GM12878 (cell line): ENCODE measurements at regions not wholly inside any gene's neighbourhood (a gene's known extent, or its start where the extent isn't known, plus 50 kb on each side); places are given as distances from the start of the nearest gene placed in this dataset.

Source experiments
- ATAC-seq: fragments of 200-7000 bp; cut with Tn5 transposase; 3 replicates; pipeline ENCODE4 v1.9.1; 2020; ENCODE audit warnings: mild to moderate bottlenecking, moderate library complexity
- BruUV-seq: library from RNA; stranded (reverse); fragments of 400-500 nt; replicated peaks from 2 replicates; lab custom pipeline; 2021; lab: Mats Ljungman, UMichigan
- CTCF ChIA-PET: fragments of 300-600 bp; sonication (Branson Sonifier 250); formaldehyde crosslinking; extraction: SDS; loops from one replicate; lab custom pipeline; 2021; ENCODE audit warnings: inconsistent platforms; lab: Yijun Ruan, JAX
- POLR2A ChIA-PET: fragments of 350-600 bp; formaldehyde crosslinking; extraction: SDS; loops from one replicate; lab custom pipeline; 2021; ENCODE audit warnings: inconsistent platforms; lab: Charles Lee
- RAD21 ChIA-PET: fragments of 300-600 bp; sonication (Branson Sonifier 250); formaldehyde crosslinking; loops from one replicate; lab custom pipeline; 2023; ENCODE audit warnings: antibody characterized with exemption; ENCODE audit not compliant: unreplicated experiment; lab: Charles Lee
- SMC1A ChIA-PET: fragments of 300-600 bp; sonication (Branson Sonifier 250); formaldehyde crosslinking; loops from one replicate; lab custom pipeline; 2023; ENCODE audit not compliant: unreplicated experiment, uncharacterized antibody; lab: Charles Lee
- DNase-seq: peaks from one replicate; pipeline ENCODE4 v3.0.0-alpha.2; 2011; ENCODE audit warnings: low read depth, low spot score
- FAIRE-seq: peaks from 3 replicates; lab custom pipeline; 2011; peaks lifted over from hg19 to GRCh38; lab: Jason Lieb, UNC
- H2AFZ ChIP-seq: 2 replicates; pipeline ENCODE4 v1.6.0; 2011; ENCODE audit warnings: low read depth, low read length, control low read depth; ENCODE audit not compliant: control insufficient read depth
- H3K27ac ChIP-seq: 2 replicates; pipeline ENCODE4 v1.5.1; 2011; ENCODE audit warnings: control low read depth; ENCODE audit not compliant: control insufficient read depth, insufficient read depth
- H3K27me3 ChIP-seq, 2 experiments: replicated peaks in 1 of 2; 2 replicates each; pipeline versions ENCODE4 v1.6.0 to v1.6.1; 2011; ENCODE audit warnings: low read length in 1 of 2; ENCODE audit not compliant: control insufficient read depth in 2 of 2, insufficient read depth in 2 of 2
- H3K36me3 ChIP-seq, 2 experiments: 2 replicates each; pipeline ENCODE4 v1.5.1; 2011; ENCODE audit warnings: low read length in 1 of 2; ENCODE audit not compliant: control insufficient read depth in 2 of 2, insufficient read depth in 2 of 2
- H3K4me1 ChIP-seq: 2 replicates; pipeline ENCODE4 v1.6.1; 2011; ENCODE audit warnings: mild to moderate bottlenecking, low read length, moderate library complexity, mixed read lengths; ENCODE audit not compliant: control insufficient read depth, insufficient read depth
- H3K4me2 ChIP-seq: 2 replicates; pipeline ENCODE4 v1.6.0; 2011; ENCODE audit warnings: control low read depth; ENCODE audit not compliant: control insufficient read depth, insufficient read depth
- H3K4me3 ChIP-seq: fragments of 200-600 bp; sonication (generic); 2 replicates; pipeline ENCODE4 v1.5.1; 2016
- H3K79me2 ChIP-seq: 2 replicates; pipeline ENCODE4 v1.6.0; 2011; ENCODE audit warnings: low read length; ENCODE audit not compliant: control insufficient read depth, insufficient read depth
- H3K9ac ChIP-seq: 2 replicates; pipeline ENCODE4 v1.8.0; 2011; ENCODE audit warnings: low read length, control low read depth, mixed read lengths; ENCODE audit not compliant: control insufficient read depth, insufficient read depth
- H3K9me3 ChIP-seq: replicated peaks from 3 replicates; pipeline ENCODE4 v1.5.1; 2011; ENCODE audit warnings: mild to moderate bottlenecking, low read length; ENCODE audit not compliant: control insufficient read depth, insufficient read depth
- H4K20me1 ChIP-seq: 2 replicates; pipeline ENCODE4 v1.6.0; 2011; ENCODE audit not compliant: control insufficient read depth, insufficient read depth
- CHD1 ChIP-seq: IDR thresholded peaks from 2 replicates; pipeline ENCODE4 v1.6.1; 2012; ENCODE audit warnings: low read depth, low read length, improper control_type of control experiment
- CHD2 ChIP-seq: IDR thresholded peaks from 2 replicates; pipeline ENCODE4 v1.6.1; 2011; ENCODE audit warnings: low read depth, low read length, improper control_type of control experiment, borderline replicate concordance
- CHD4 ChIP-seq: fragments of 200-600 bp; sonication (generic); IDR thresholded peaks from 2 replicates; pipeline ENCODE4 v1.6.1; 2016; ENCODE audit warnings: mild to moderate bottlenecking
- HCFC1 ChIP-seq: fragments of 150-350 bp; IDR thresholded peaks from 2 replicates; pipeline ENCODE4 v1.6.1; 2014; ENCODE audit warnings: low read length
- MEF2B ChIP-seq: fragments of 450-650 bp; IDR thresholded peaks from 2 replicates; pipeline ENCODE4 v1.6.1; 2018; ENCODE audit warnings: mild to moderate bottlenecking, moderate library complexity; ENCODE audit not compliant: partially characterized antibody, poor library complexity, severe bottlenecking
- MYB ChIP-seq: fragments of 150-350 bp; IDR thresholded peaks from 2 replicates; pipeline ENCODE4 v1.6.1; 2014; ENCODE audit warnings: mild to moderate bottlenecking, low read depth, low read length, borderline replicate concordance
- MYC ChIP-seq: IDR thresholded peaks from 2 replicates; pipeline ENCODE4 v1.6.1; 2011; ENCODE audit warnings: mild to moderate bottlenecking, low read length, moderate library complexity, inconsistent platforms; ENCODE audit not compliant: insufficient read depth, insufficient replicate concordance, insufficient read length, severe bottlenecking
- NFYB ChIP-seq: IDR thresholded peaks from 2 replicates; pipeline ENCODE4 v1.6.1; 2011; ENCODE audit warnings: low read depth, mild to moderate bottlenecking, low read length, improper control_type of control experiment, moderate library complexity; ENCODE audit not compliant: insufficient read depth
- NR2C2 ChIP-seq: IDR thresholded peaks from 2 replicates; pipeline ENCODE4 v1.6.1; 2011; ENCODE audit warnings: borderline replicate concordance, low read depth; ENCODE audit not compliant: control insufficient read depth, insufficient read length
- PML ChIP-seq: IDR thresholded peaks from 2 replicates; pipeline ENCODE4 v1.6.1; 2012; ENCODE audit warnings: low read length, inconsistent platforms
- RAD51 ChIP-seq: fragments of 450-650 bp; IDR thresholded peaks from 2 replicates; pipeline ENCODE4 v1.6.1; 2016; ENCODE audit warnings: moderate library complexity, mild to moderate bottlenecking, inconsistent platforms
- RUNX3 ChIP-seq: IDR thresholded peaks from 2 replicates; pipeline ENCODE4 v1.6.1; 2012; ENCODE audit warnings: low read length, inconsistent platforms
- YBX1 ChIP-seq: fragments of 450-650 bp; IDR thresholded peaks from 2 replicates; pipeline ENCODE4 v1.6.1; 2016; ENCODE audit warnings: antibody characterized with exemption
- ZNF207 ChIP-seq: fragments of 450-650 bp; IDR thresholded peaks from 2 replicates; pipeline ENCODE4 v1.6.1; 2014; ENCODE audit warnings: antibody characterized with exemption, mild to moderate bottlenecking, borderline replicate concordance
- WGBS: methylation state at CpG from one replicate; pipeline ENCODE4 v1.1.6; 2016; ENCODE audit warnings: low lambda C conversion rate; ENCODE audit not compliant: insufficient replicate concordance, insufficient coverage; ENCODE audit errors: missing lambda C conversion rate; 5-methylcytosine and 5-hydroxymethylcytosine counted together
- in situ Hi-C: fragments of 300-500 bp; cut with MboI; formaldehyde crosslinking; loops from 9 replicates; pipeline ENCODE4 v1.14.3; 2018; ENCODE audit warnings: mixed read lengths
- intact Hi-C: fragments of 100-400 bp; cut with micrococcal nuclease; formaldehyde crosslinking; loops from one replicate; pipeline ENCODE4 v1.14.2; 2022; ENCODE audit not compliant: unreplicated experiment
- TF ChIP-seq, protein P1 (sequence below): fragments of 450-650 bp; IDR thresholded peaks from 2 replicates; pipeline ENCODE4 v1.6.1; 2017; ENCODE audit warnings: mild to moderate bottlenecking, low read depth, inconsistent platforms; ENCODE audit not compliant: poor library complexity, severe bottlenecking
- TF ChIP-seq, protein P2 (sequence below): IDR thresholded peaks from 2 replicates; pipeline ENCODE4 v1.6.1; 2011; ENCODE audit warnings: mild to moderate bottlenecking, low read depth, low read length, moderate library complexity; ENCODE audit not compliant: insufficient replicate concordance
- TF ChIP-seq, protein P3 (sequence below): fragments of 450-650 bp; IDR thresholded peaks from 2 replicates; pipeline ENCODE4 v1.6.1; 2014; ENCODE audit warnings: mild to moderate bottlenecking
- TF ChIP-seq, protein P4 (sequence below): fragments of 450-650 bp; IDR thresholded peaks from 2 replicates; pipeline ENCODE4 v1.6.1; 2016; ENCODE audit warnings: mild to moderate bottlenecking

DNA sequence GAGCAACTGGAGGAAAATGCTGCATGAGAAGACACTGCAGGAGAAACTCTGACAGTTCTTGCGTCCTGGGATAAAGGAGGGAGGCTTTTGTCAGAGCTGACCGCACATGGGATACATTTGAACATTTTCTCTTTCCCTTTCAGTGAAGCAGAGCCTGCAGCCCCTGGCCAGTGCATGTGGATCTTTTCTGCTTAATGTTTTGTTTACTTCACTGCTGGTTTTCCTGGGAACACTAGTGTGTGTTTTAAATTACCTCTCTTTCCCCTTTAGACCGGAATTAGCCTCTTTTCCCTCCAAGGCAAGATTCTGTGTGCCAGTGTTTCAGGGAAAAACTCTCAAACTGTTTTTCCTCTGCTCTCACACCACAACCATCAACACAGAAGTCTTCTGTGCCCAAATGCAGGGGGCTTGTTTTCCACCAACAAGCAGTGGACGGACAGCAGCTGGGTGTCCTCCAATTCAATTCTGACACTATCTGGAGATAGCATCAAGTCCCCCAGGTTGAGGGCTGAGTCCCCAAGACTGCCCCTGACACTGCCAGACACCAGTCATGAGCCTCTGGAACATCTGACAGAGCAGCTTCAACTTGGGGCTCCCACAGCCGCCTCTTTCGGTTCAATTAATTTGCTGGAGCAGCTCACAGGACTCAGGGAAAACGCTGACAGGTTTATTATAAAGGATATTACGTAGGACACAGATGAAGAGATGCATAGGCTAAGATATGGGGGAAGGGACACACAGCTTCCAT, 136.2 kb downstream of the RHOU start:
- intact Hi-C loops: no loop called here
- ChIA-PET RAD21 (no interaction called here), CTCF (no interaction called here), SMC1A (no interaction called here), POLR2A (no interaction called here)
- Histone ChIP-seq H2AFZ (no peak overlapping the region), H3K27ac (no peak overlapping the region), H3K79me2 (no peaks in the 10 kb centered on the region), H3K9ac (no peak overlapping the region), H4K20me1 (no peaks in the 10 kb centered on the region), H3K36me3 (no peaks in the 10 kb centered on the region), H3K4me3 (no peak overlapping the region), H3K9me3 (no peaks in the 10 kb centered on the region), H3K4me1 (no peaks in the 10 kb centered on the region), H3K4me2 (no peak overlapping the region), H3K27me3 (peaks cover 0 to 2% of the 10 kb centered on the region in 2 experiments; a peak in 3 of 4 replicates)
- no peak for DNase-seq
- no peak for FAIRE-seq
- WGBS: 47% methylated on average over 8 of the region's 8 CpGs
- no TSS peak for BruUV-seq
- in situ Hi-C loops: no loop called here
- no peak for ATAC-seq
- no peak for TF ChIP-seq NFYB
- TF ChIP-seq, protein P1, sequence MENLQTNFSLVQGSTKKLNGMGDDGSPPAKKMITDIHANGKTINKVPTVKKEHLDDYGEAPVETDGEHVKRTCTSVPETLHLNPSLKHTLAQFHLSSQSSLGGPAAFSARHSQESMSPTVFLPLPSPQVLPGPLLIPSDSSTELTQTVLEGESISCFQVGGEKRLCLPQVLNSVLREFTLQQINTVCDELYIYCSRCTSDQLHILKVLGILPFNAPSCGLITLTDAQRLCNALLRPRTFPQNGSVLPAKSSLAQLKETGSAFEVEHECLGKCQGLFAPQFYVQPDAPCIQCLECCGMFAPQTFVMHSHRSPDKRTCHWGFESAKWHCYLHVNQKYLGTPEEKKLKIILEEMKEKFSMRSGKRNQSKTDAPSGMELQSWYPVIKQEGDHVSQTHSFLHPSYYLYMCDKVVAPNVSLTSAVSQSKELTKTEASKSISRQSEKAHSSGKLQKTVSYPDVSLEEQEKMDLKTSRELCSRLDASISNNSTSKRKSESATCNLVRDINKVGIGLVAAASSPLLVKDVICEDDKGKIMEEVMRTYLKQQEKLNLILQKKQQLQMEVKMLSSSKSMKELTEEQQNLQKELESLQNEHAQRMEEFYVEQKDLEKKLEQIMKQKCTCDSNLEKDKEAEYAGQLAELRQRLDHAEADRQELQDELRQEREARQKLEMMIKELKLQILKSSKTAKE: no peak
- no peak for TF ChIP-seq CHD2
- TF ChIP-seq HCFC1: no peak
- TF ChIP-seq NR2C2: no peak
- TF ChIP-seq RAD51: no peak
- no peak for TF ChIP-seq PML
- no peak for TF ChIP-seq RUNX3
- TF ChIP-seq MEF2B: no peak
- TF ChIP-seq, protein P2, sequence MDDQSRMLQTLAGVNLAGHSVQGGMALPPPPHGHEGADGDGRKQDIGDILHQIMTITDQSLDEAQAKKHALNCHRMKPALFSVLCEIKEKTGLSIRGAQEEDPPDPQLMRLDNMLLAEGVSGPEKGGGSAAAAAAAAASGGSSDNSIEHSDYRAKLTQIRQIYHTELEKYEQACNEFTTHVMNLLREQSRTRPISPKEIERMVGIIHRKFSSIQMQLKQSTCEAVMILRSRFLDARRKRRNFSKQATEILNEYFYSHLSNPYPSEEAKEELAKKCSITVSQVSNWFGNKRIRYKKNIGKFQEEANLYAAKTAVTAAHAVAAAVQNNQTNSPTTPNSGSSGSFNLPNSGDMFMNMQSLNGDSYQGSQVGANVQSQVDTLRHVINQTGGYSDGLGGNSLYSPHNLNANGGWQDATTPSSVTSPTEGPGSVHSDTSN: no peak
- no peak for TF ChIP-seq MYC
- TF ChIP-seq, protein P3, sequence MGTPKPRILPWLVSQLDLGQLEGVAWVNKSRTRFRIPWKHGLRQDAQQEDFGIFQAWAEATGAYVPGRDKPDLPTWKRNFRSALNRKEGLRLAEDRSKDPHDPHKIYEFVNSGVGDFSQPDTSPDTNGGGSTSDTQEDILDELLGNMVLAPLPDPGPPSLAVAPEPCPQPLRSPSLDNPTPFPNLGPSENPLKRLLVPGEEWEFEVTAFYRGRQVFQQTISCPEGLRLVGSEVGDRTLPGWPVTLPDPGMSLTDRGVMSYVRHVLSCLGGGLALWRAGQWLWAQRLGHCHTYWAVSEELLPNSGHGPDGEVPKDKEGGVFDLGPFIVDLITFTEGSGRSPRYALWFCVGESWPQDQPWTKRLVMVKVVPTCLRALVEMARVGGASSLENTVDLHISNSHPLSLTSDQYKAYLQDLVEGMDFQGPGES: no peak
- no peak for TF ChIP-seq CHD4
- TF ChIP-seq, protein P4, sequence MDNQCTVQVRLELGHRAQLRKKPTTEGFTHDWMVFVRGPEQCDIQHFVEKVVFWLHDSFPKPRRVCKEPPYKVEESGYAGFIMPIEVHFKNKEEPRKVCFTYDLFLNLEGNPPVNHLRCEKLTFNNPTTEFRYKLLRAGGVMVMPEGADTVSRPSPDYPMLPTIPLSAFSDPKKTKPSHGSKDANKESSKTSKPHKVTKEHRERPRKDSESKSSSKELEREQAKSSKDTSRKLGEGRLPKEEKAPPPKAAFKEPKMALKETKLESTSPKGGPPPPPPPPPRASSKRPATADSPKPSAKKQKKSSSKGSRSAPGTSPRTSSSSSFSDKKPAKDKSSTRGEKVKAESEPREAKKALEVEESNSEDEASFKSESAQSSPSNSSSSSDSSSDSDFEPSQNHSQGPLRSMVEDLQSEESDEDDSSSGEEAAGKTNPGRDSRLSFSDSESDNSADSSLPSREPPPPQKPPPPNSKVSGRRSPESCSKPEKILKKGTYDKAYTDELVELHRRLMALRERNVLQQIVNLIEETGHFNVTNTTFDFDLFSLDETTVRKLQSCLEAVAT: no peak
- TF ChIP-seq MYB: no peak
- no peak for TF ChIP-seq ZNF207
- no peak for TF ChIP-seq CHD1
- no peak for TF ChIP-seq YBX1
